Inflammatory macrophage treated with lipopolysaccharide for 1 hour (primary cell): ENCODE measurements at regions not wholly inside any gene's neighbourhood (a gene's known extent, or its start where the extent isn't known, plus 50 kb on each side); places are given as distances from the start of the nearest gene placed in this dataset.

Experiments used
- DNase-seq, 2 donors: peaks; one replicate each; pipeline ENCODE4 v3.0.0-alpha.2; 2020 to 2022

- no peak for DNase-seq
Observed at GRCh38 chr7:131957338-131958020, 401.1 kb upstream of the PODXL start.

GRCh38 chr7:131956864-131957263 lies 400.4 kb upstream of the PODXL start:
- DNase-seq = no peak

GRCh38 chr7:131955679-131956078 lies 399.3 kb upstream of the PODXL start:
- no peak for DNase-seq

- DNase-seq = no peak
Observed at GRCh38 chr7:131953184-131953583, 396.8 kb upstream of the PODXL start.

GRCh38 chr7:131952365-131952764 lies 395.9 kb upstream of the PODXL start:
- no peak for DNase-seq

- no peak for DNase-seq
Observed at GRCh38 chr7:131950758-131951157, 394.3 kb upstream of the PODXL start.

GRCh38 chr7:131949659-131950058 lies 393.2 kb upstream of the PODXL start:
- no peak for DNase-seq

GRCh38 chr7:131948434-131949053 lies 392.1 kb upstream of the PODXL start:
- no peak for DNase-seq

- no peak for DNase-seq
Observed at GRCh38 chr7:131947661-131948060, 391.2 kb upstream of the PODXL start.

- DNase-seq = no peak
Observed at GRCh38 chr7:131945957-131946544, 389.6 kb upstream of the PODXL start.

GRCh38 chr7:131945313-131945911 lies 389.0 kb upstream of the PODXL start:
- peak in 1 of 2 donors; percentile 28 for DNase-seq

GRCh38 chr7:131944556-131945069 lies 388.2 kb upstream of the PODXL start:
- no peak for DNase-seq

- no peak for DNase-seq
Observed at GRCh38 chr7:131943646-131944045, 387.2 kb upstream of the PODXL start.

- no peak for DNase-seq
Observed at GRCh38 chr7:131943211-131943610, 386.8 kb upstream of the PODXL start.

GRCh38 chr7:131942287-131943150 lies 386.1 kb upstream of the PODXL start:
- no peak for DNase-seq

- no peak for DNase-seq
Observed at GRCh38 chr7:131941291-131941690, 384.9 kb upstream of the PODXL start.

GRCh38 chr7:131940621-131941165 lies 384.3 kb upstream of the PODXL start:
- DNase-seq = no peak

- DNase-seq = peak in 1 of 2 donors; percentile 11
Observed at GRCh38 chr7:131938788-131939187, 382.4 kb upstream of the PODXL start.

GRCh38 chr7:131937868-131938267 lies 381.4 kb upstream of the PODXL start:
- no peak for DNase-seq

GRCh38 chr7:131935180-131935579 lies 378.8 kb upstream of the PODXL start:
- no peak for DNase-seq

GRCh38 chr7:131934452-131934851 lies 378.0 kb upstream of the PODXL start:
- DNase-seq = no peak

GRCh38 chr7:131933751-131934289 lies 377.4 kb upstream of the PODXL start:
- DNase-seq = no peak
